WTC11 (cell line): ENCODE measurements at regions not wholly inside any gene's neighbourhood (a gene's known extent, or its start where the extent isn't known, plus 50 kb on each side); places are given as distances from the start of the nearest gene placed in this dataset.

Experiments used
- TEAD4 ChIP-seq: sonication (generic); formaldehyde crosslinking; IDR thresholded peaks from 2 replicates; pipeline ENCODE4 v1.8.0; 2022; ENCODE audit warnings: mild to moderate bottlenecking, missing genetic modification reagents
- TF ChIP-seq, protein P1 (sequence below): fragments of 200-600 bp; IDR thresholded peaks from 2 replicates; pipeline ENCODE4 v1.8.0; 2022; ENCODE audit warnings: antibody characterized with exemption

DNA sequence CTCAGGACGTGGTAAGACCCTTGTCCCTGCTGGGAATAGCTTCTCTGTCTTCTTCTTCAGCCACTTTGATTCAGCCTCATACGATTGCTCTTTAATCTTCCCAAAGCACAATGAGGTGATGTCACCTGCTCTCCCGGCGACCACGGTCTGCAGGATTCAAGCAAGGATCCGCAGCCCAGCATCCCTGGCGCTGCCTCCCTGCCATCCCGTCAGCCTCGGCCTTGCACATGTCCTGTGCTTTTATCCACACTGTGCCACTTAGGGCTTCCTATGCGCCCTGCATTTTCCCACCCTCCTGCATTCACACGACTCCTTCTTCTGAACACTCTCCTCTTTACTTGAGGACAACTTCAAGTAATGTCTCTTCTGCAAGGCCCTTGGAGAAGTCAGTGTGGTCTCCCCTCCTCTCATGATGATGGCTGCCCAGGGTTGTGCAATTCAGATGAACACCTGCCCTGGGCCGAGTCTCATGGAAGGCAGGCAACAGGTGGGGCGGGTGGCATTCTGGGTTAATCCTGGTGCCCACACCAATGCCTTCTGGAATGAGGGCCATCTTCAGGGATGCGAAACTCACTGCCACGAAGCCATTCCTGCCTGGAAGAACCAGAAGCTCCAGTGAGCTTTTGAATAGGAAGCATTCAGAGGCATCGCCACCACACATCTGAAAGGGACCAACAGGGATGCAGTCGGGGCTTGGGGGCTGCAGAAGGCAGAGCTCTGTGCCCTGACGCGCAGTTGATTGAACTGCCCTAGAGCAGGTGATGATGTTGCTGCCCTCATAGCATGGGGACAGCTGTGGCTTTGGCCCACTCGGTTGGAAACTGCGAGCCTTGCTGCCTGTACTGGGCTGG, 287.5 kb downstream of the GLRX3 start:
- TF ChIP-seq, protein P1, sequence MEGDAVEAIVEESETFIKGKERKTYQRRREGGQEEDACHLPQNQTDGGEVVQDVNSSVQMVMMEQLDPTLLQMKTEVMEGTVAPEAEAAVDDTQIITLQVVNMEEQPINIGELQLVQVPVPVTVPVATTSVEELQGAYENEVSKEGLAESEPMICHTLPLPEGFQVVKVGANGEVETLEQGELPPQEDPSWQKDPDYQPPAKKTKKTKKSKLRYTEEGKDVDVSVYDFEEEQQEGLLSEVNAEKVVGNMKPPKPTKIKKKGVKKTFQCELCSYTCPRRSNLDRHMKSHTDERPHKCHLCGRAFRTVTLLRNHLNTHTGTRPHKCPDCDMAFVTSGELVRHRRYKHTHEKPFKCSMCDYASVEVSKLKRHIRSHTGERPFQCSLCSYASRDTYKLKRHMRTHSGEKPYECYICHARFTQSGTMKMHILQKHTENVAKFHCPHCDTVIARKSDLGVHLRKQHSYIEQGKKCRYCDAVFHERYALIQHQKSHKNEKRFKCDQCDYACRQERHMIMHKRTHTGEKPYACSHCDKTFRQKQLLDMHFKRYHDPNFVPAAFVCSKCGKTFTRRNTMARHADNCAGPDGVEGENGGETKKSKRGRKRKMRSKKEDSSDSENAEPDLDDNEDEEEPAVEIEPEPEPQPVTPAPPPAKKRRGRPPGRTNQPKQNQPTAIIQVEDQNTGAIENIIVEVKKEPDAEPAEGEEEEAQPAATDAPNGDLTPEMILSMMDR: no peak
- no peak for TF ChIP-seq TEAD4 (CRISPR knock-in tag)
